Dermis microvascular lymphatic vessel endothelial cell (primary cell): ENCODE measurements at regions not wholly inside any gene's neighbourhood (a gene's known extent, or its start where the extent isn't known, plus 50 kb on each side); places are given as distances from the start of the nearest gene placed in this dataset.

Experiments used
- DNase-seq, 2 donors: peaks; one replicate each; pipeline versions ENCODE4 v3.0.0 to v3.0.0-alpha.2; 2010; ENCODE audit warnings: low read depth in 2 of 2

DNA sequence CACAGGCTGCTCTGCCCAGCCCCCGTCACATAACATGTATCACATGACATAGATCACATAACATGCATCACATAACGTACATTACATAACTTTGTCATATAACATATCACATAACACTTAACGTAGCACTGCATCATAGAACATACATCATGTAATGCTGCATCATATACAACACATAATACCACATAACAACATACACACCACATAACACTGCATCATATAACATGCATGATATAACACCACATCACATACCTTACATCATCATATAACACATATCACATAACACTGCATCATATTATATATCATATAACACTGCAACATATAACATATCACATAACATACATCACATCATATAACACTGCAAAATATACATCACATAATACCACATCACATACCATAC, 83.8 kb downstream of the AXIN2 start:
- no peak for DNase-seq

DNA sequence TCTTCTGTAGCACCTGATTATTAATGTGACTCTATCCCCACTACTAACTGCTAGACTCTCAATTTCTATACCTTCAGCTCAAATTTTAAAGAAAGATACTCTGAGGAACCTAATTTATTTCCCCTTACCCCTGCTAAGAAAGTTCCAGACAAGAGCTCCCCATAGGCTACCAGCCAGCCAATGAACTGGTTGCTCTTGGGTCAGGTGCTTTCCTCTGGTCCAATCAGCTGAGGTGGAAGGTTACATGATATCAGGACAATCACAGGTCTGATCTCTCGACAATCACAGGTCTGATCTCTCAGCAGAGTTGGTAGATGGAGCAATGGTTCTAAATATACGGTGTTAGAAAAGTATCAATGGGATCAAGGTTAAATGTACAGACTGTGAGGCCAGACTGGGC, 86.8 kb downstream of the AXIN2 start:
- no peak for DNase-seq

DNA sequence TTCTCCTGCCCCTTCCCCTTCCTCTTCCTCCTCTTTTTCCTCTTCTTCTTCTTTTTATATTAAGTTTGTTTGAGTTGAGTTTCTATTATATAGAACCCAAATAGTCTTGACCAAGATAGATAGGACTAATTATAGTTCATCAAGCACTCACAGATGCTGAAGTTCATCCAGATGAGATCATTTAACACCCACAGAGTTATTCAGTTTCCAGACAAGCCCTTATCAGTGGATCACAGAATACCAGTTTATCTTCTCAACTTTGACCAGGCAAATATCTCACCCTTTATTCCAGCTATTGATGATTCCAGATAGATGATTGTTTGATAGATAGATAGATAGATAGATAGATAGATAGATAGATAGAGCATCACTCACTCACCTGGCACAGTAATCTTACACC, 87.5 kb downstream of the AXIN2 start:
- DNase-seq = no peak

DNA sequence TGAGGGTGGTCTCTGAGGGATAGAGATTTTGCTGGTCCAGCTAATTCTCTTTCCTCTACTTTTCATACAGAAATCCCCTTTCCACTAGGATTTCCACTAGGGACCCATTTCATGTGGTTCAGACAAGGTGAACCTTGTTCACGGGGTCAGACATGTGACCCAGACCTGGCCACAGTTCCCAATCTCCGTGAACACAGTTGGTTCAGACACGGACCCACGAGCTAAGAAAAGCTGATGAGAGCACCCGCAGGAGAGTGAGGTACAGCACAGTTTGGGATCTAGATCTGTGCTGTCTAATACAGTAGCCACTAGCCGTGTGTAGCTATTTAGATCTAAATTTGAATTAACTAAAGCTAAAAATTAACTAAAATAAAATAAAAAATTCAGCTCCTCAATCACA, 88.1 kb downstream of the AXIN2 start:
- DNase-seq = no peak

DNA sequence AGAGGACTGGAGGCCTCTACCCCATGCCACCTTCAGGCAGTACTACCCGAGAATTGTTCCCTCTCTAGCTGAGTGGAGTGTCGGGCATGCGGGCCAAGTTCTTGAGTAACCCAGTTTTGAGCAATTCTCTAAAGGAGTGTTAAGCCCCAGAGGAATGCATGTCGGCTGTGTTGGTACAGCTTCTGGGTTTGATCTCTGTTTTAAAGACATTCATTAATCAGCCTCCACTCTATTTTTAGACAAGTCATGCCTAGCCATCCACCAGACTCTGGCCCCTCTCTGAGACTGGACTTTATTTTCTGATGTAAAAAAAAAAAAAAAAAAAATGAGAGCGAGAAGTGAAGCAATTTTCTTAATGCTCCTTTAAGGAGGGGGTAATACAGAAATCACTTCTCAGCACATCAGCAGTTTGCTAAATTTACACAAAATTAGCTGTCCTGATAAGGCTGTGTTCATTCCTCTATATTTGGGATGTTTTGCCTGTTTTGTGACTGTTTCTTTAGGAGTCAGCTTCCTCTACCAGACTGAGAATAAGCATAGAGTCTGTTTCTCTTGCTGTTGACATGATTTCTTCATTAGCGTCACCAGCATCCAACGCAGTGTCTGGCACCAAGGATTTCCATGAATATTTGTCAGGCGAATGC, 88.7 kb downstream of the AXIN2 start:
- DNase-seq = no peak

DNA sequence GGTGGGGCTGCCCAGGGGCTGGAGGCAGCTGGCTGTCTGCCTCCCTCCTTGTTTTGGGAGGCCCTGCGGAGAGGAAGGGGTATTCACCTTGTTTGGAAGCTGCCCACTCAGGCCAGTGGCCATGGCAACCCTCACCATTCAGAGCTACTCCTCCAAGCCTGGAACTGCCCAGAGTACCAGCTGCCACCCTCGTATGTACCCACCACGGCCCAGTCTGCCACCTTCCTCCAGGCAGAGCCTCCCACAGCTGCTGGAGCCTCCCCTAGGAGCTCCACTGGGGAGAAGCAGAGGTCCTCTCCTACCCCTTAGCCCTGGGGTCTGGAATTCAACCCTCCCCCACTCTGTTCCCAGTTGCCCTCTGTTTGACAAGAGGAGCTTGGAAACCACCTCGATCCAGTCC, 90.7 kb downstream of the AXIN2 start:
- DNase-seq = no peak

DNA sequence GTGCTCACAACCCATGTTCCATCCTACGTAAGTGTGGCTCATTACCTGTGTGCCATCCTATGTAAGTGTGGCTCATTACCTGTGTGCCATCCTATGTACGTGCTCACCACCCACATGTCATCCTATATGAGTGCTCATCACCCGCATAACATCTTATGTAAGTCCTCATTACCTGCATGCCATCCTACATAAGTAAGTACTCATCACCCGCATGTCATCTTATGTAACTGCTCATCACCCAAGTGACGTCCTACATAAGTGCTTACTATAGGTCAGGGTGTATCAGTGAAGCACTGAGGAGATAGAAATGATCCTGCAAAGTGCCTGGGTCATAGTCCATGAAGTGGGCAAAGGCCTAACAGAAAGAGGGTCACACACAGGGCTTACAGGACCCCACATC, 93.1 kb downstream of the AXIN2 start:
- no peak for DNase-seq

DNA sequence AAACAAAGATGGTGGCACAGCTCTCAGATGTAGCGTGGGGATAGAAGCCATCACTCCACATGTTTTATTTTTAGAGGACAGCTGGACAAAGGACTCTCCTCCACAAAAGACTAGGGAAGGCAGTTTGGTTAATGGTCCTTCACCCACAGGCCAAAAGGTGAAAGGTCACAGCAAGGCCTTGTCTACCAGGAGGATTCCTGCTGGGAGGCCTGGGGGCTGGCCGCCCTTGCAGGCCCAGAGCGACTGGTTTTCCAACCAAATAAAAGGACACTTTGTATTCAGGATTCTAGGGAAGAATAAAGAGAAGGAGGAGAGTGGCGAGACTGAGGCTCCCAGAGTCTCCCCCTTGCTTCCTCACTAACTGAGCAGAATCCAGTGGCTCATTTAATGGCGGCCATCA, 94.3 kb downstream of the AXIN2 start:
- DNase-seq = no peak

DNA sequence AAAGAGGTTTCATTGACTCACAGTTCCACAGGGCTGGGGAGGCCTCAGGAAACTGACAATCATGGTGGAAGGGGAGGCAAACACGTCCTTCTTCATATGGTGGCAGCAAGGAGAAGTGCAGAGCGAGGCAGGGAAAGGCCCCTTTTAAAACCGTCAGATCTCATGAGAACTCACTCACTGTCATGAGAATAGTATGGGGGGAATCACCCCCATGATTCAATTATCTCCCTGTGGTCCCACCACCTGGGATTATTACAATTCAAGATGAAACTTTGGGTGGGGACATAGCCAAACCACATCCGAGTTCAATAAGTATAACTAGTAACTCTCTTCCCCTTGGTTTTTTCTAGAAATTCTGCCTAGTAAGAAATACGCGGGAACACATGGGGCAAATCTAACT, 94.9 kb downstream of the AXIN2 start:
- DNase-seq = no peak

DNA sequence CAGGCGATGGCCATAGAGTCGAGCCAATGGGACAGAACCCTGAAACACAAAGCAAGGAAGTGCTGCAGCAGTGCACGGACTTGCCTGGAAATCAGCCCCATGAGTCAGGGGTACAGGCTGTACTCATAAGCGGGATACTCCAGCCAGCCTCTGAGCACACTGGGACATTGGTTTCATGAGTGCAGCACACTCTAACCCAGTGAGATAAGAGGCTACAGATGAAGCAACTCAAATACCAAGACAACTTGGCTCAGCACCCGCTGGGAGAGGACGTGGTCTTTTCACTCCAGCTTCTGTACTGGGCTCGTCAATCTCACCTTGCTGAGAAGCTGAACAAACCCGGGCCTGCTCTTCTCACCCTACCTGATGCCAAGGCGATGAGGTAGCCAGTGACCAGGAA, 98.2 kb downstream of the AXIN2 start:
- peak in 1 of 2 donors; percentile 34 for DNase-seq

DNA sequence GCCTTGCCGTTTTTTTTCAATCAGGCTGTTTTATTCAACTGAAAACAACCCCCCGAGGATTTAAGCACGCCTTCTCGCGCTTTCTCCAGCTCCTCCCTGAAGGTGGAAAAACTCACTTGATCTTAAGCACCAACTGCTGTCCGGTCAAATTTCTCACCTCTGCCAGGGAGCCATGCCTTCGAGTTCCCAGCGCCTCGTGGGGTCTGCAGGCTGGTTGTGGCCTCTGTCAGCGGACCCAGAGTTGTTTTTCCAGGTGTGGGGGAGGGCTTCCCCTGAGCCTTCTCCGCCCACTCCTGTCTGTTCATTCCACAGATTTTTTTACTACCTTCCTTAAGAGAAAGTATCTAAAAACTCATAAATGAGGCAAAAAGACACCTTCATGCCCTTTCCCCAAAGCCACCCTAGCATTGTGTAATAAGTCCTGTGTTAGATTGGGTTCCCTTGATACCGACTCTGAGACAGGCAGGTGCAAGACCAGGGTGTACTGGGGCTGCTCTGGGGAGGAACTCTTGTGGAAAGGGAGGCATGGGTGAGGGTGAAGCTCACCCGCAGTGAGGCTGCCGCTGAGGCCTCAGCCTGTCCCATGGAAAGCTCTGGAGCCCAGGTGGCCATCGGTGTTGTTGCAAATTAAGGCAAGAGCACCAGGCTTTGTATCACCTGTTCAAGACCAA, 101.6 kb downstream of the AXIN2 start:
- no peak for DNase-seq

DNA sequence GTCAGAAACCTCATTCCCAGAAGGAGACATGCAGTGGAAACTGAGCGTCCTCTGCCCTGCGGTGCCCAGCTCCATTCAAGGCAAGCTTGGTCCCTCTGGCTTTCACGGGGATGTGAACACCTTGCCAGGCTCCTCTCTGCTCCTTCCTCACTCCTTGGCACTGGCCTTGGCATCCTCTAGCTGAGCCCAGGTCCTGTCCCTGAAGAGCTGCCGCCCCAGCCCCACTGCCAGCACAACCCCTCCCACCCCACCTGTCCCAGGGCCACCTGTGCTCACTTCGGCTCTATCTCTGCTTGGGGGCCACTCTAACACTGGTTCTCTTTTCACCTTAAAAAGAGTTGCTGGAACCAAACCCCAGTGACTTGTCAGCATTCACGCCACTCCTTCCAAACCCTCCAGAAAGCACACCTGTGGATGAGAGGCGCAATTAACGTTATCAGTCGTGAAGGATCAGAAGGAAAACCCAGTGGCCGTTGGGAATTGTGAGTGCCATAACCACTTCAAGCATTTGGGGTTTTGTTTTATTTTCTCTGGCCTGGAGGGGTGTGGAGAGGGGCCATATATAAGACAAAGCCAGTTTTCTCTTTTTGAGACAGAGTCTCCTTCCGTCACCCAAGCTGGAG, 103.7 kb downstream of the AXIN2 start:
- no peak for DNase-seq

DNA sequence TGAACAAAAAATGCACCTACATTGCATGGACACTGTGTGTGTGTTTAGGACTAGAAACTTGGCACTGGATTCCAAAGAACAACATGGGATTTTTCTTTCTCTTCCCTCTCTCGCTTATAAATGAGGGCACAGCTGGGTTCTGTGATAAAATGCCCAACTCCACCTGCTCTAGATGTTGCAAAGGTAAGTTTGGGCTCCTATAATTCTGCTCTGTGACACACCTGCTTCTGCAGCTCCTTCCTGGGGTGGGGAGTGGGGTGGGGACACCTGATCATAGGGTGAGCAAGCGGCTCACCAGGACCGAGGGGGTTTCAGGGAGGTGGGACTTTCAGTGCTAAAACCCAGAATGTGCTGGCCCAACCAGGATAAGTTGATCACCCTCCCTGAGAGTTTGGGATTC, 104.3 kb downstream of the AXIN2 start:
- DNase-seq = no peak

DNA sequence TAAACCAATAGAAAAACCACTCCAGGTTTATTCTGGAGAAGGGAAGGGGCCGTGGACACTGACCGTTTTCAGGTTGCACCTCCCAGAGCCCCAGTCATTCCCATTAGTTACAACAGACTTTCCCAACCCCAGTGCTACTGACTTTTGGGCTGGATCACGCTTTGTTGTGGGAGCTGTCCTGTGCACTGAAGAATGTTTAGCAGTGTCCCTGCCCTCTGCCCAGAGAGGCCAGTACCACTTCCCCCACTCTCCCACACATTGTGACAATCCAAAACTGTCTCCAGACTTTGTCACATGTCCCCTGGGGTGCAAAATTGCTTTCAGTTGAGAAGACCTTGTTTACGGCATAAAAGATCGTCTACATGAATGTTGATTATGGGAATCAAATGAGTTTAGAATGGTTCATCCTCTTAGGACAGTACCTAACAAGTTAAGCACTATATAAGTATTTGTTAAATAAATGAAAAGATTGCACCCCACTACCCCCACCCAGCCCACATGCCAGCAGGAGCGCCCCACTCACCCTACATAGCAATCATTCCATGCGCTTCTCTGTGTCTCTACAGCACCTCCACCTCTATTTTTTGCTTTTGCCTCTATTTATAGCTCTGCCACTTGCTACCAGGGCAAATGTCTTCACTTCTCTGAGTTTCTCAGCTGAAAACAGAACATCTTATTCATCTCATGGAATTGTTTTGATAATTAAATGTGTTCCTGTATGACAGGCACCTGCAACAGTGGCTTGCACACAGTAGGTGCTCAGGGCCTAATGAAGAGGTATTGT, 104.9 kb downstream of the AXIN2 start:
- DNase-seq = no peak

DNA sequence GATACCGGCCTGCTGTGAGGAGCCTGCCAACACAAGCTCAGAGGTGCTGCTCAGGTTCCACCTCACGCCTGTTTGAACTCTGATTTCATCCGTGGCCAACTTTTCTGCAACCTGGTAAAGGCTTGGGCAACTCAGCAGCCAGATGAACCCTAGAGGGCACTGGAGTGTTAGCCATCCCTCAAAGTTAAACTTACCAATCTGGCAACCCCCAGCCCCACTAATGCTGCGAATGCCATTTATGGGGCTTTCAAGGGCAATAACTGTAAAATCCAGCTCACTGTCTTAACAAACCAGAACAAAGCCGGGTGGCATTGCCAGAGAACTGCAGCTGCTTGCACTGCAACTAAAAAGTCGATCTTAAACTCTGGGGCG, 105.5 kb downstream of the AXIN2 start:
- DNase-seq = peak in 1 of 2 donors; percentile 21

DNA sequence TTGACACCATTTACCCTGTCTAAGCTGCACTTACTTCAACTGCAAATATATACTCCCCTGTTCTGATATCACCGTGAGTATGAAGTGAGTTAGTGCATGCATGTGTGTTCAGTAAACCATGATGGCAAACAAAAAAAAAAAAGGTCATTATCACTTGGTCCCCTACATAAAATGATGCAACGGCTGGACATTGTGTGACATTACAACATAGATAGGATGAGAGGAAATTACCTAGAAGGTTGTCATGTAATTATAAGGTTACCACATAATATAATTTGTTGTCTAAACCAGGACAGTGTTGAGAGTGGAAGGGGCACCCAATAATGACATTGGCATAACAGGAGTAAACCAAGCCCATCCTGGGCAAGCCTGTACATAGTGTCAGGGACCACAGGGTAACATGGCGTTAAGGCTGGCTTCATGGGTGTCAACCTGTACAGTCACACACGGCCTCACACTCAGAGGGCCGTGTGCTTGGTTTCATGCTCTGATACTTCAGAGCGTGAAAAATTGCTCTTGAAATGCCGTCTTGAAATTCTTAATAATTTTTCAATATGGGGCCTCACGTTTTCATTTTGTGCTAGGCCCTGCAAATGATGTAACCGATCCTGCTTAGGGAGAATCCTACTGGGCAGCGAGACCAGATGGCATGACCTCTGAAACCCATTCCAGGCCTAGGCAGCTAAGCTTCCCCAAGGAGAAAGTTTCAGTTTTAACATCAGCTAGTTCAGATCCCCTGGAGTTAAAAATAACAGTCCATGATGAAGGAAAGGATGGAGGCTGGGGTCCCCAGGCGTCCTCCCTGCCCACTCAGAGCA, 106.1 kb downstream of the AXIN2 start:
- no peak for DNase-seq

DNA sequence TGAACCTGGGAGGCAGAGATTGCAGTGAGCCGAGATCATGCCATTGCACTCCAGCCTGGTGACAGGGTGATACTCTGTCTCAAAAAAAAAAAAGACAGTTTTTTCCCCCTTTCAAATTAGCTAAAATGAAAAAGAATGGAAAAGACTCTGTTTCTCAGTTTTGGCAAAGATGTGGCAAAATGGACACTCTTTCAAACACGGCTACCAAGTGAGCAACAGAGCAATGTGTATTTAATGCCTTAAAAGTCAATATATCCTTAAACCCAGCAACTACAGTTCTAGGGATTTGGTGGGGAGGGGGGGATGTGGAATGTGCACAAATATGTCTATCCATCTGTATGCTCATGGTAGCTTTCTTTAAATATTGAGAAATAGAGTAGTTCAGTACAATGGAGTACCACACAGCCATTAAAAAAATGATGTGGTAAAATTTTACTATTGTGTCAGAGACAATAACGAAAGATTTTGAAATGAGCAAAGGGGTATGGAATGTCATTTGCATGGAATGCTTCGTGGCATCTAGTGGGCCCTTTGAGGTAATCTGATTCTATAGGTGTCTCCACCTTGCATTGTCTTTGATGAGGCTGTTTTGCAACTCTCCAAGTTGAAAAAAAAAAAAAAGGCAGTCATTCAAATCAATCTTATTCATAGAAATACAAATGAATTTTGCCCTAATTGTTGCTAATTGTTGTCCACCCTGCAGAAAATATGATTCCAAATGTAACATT, 108.1 kb downstream of the AXIN2 start:
- DNase-seq = no peak

DNA sequence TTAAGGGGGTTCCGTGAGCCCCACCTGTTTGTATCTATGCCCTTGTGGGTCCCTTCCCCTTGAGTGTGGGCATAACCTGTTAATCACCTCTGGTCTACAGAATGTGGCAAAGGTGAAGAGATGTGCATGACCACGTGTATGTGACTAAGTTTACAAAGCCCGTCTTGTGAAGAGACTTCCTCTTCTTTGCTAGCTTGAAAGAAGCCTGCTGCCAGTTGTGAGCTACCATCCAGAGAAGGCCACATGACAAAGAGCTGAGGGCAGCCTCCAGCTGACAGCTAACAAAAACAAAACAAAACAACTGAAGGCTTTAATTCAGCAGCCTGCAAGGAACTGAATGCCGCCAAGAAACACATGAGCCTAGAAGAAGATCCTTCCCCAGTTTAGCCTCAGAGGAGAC, 112.0 kb downstream of the AXIN2 start:
- DNase-seq = no peak

DNA sequence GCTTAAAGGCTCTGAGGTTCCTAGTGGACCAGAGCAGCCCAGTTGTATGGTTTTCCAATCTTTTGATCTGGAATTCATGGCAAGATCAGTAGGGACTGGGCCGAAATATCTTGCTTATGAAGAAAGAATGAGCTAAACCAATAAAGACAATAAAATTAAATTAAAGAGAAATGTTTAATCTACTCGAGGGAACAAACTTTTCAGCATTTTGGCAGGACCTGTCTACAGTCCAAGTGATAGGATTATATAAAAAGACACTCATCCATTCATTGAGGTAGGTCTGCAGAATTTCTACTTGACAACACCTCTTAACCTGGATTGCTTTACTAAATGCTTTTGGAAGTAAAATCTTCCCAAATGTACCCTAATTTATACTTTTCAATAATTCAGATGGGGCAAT, 113.6 kb downstream of the AXIN2 start:
- no peak for DNase-seq

DNA sequence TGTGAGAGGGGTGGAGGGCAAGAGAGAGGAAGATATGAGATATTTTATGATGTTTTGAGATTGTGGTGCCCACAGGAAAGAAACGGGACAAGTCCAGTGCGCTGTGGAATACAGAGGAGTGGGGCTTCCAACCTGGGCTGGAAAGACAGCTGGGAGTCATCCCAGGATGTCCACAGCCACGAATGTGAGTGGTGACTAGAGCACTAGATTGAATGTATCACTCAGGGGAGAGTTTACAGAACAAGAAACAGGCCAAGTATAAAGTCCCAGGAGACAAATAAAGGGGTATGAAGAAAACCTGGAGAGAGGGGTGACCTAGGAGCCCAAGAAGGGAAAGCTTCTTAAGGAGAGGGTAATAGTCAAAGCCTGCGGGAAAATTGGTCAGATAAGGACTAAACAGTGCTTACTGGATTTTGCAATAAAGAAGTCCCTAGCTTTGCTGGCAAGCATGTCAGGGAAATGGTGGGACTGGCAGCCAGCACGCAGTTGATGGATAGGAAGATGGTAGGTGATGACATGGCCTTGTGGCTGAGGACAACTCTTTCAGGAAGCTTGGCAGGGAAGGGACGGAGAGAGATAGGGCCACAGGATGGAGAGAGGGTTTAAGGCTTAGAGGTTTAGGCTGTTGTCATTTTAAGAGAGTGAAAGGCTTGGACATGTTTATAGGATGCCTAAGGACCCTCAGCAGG, 114.5 kb downstream of the AXIN2 start:
- no peak for DNase-seq
